Epithelial cell of proximal tubule (primary cell): ENCODE measurements at regions not wholly inside any gene's neighbourhood (a gene's known extent, or its start where the extent isn't known, plus 50 kb on each side); places are given as distances from the start of the nearest gene placed in this dataset.

Experiments used
- DNase-seq: peaks from one replicate; pipeline ENCODE4 v3.0.0-alpha.2; 2011; ENCODE audit warnings: low read depth
- H3K4me3 ChIP-seq: 2 replicates; pipeline ENCODE4 v1.5.1; 2011; ENCODE audit warnings: low read depth, mild to moderate bottlenecking, low read length
- CTCF ChIP-seq: conservative IDR thresholded peaks from 2 replicates; pipeline ENCODE4 v1.5.1; 2012; ENCODE audit warnings: low read depth, mild to moderate bottlenecking, low read length

- TF ChIP-seq CTCF: no peak
- no peak overlapping the region for H3K4me3 ChIP-seq
- no peak for DNase-seq
These were observed 465.5 kb downstream of the INSC start for GRCh38 chr11:15580056-15580774.

GRCh38 chr11:15580775-15581095 lies 466.0 kb downstream of the INSC start:
- TF ChIP-seq CTCF: no peak

GRCh38 chr11:15584158-15584557 lies 469.4 kb downstream of the INSC start:
- TF ChIP-seq CTCF: no peak
- no peak overlapping the region for H3K4me3 ChIP-seq
- DNase-seq: no peak

More at GRCh38 chr11:15580775-15581095, 466.0 kb downstream of the INSC start:
- no peak overlapping the region for H3K4me3 ChIP-seq
- no peak for DNase-seq

GRCh38 chr11:15585602-15586331 lies 471.0 kb downstream of the INSC start:
- no peak for DNase-seq
- TF ChIP-seq CTCF: no peak
- H3K4me3 ChIP-seq: no peak overlapping the region

- H3K4me3 ChIP-seq: no peak overlapping the region
- no peak for TF ChIP-seq CTCF
- DNase-seq: no peak
These were observed 472.2 kb downstream of the INSC start for GRCh38 chr11:15586741-15587473.

- TF ChIP-seq CTCF: no peak
- DNase-seq: no peak
These were observed 474.4 kb downstream of the INSC start for GRCh38 chr11:15589070-15589626.

More at GRCh38 chr11:15589070-15589626, 474.4 kb downstream of the INSC start:
- H3K4me3 ChIP-seq: no peak overlapping the region
